Prostate gland (tissue), 2 donors: ENCODE measurements at regions not wholly inside any gene's neighbourhood (a gene's known extent, or its start where the extent isn't known, plus 50 kb on each side); places are given as distances from the start of the nearest gene placed in this dataset.

Experiments
- CTCF ChIP-seq, 4 experiments: fragments of 200-600 bp in 2 of 4; fragments of 450-650 bp in 2 of 4; sonication (generic) in 2 of 4; IDR thresholded peaks; 1 replicate in 3 of 4; 2 replicates in 1 of 4; pipeline ENCODE4 v1.5.1; 2016 to 2019; ENCODE audit warnings: antibody characterized with exemption in 4 of 4, mild to moderate bottlenecking in 2 of 4, moderate library complexity in 2 of 4
- POLR2A ChIP-seq: fragments of 450-650 bp; IDR thresholded peaks from one replicate; pipeline ENCODE4 v1.6.1; 2016; ENCODE audit warnings: antibody characterized with exemption, mild to moderate bottlenecking

GRCh38 chr13:111502957-111503356 lies 182.5 kb downstream of the TEX29 start:
- TF ChIP-seq CTCF (IDR thresholded peaks at IDR 0.05), result no peak
- TF ChIP-seq POLR2A, result no peak
